GM12892 (cell line): ENCODE measurements at regions not wholly inside any gene's neighbourhood (a gene's known extent, or its start where the extent isn't known, plus 50 kb on each side); places are given as distances from the start of the nearest gene placed in this dataset.

Experiments used
- POLR2A ChIP-seq: IDR thresholded peaks from 2 replicates; pipeline ENCODE4 v1.6.1; 2011; ENCODE audit warnings: low read depth, low read length, control low read depth
- POLR2AphosphoS5 ChIP-seq: IDR thresholded peaks from 2 replicates; pipeline ENCODE4 v1.6.1; 2011; ENCODE audit warnings: low read depth, low read length, control low read depth
- TAF1 ChIP-seq: IDR thresholded peaks from 2 replicates; pipeline ENCODE4 v1.6.1; 2011; ENCODE audit warnings: low read depth, mild to moderate bottlenecking, control low read depth, low read length, borderline replicate concordance

- TF ChIP-seq POLR2A (no peak), POLR2AphosphoS5 (no peak), TAF1 (no peak)
Measured at GRCh38 chr5:86536396-86536795, 81.3 kb upstream of the COX7C start.
